SK-N-SH treated with all-trans-retinoic acid at 6 μM for 48 hours (cell line): ENCODE measurements at regions not wholly inside any gene's neighbourhood (a gene's known extent, or its start where the extent isn't known, plus 50 kb on each side); places are given as distances from the start of the nearest gene placed in this dataset.

Experiments
- BACH2 ChIP-seq: fragments of 250-450 bp; sonication (Bioruptor Pico); IDR thresholded peaks from 2 replicates; pipeline ENCODE4 v1.9.0; 2021; ENCODE audit warnings: mild to moderate bottlenecking, borderline replicate concordance
- CREB5 ChIP-seq: fragments of 250-450 bp; sonication (Bioruptor Pico); IDR thresholded peaks from 2 replicates; pipeline ENCODE4 v1.5.1; 2020; ENCODE audit warnings: low read depth, mild to moderate bottlenecking, moderate library complexity
- ISL1 ChIP-seq: fragments of 250-450 bp; sonication (Bioruptor Pico); IDR thresholded peaks from 2 replicates; pipeline ENCODE4 v2.1.2; 2022; ENCODE audit warnings: mild to moderate bottlenecking, moderate library complexity
- PATZ1 ChIP-seq: fragments of 250-450 bp; sonication (Bioruptor Pico); IDR thresholded peaks from 2 replicates; pipeline ENCODE4 v1.8.0; 2020; ENCODE audit warnings: mild to moderate bottlenecking, moderate library complexity, borderline replicate concordance
- RARB ChIP-seq: fragments of 250-450 bp; sonication (Bioruptor Pico); IDR thresholded peaks from 2 replicates; pipeline ENCODE4 v1.8.0; 2021; ENCODE audit warnings: mild to moderate bottlenecking, moderate library complexity
- ZFP30 ChIP-seq: fragments of 450-650 bp; formaldehyde crosslinking; IDR thresholded peaks from 2 replicates; pipeline ENCODE4 v1.5.0; 2022; ENCODE audit warnings: mild to moderate bottlenecking, moderate library complexity
- TF ChIP-seq, protein P1 (sequence below): fragments of 250-450 bp; sonication (Bioruptor Pico); IDR thresholded peaks from 2 replicates; pipeline ENCODE4 v1.5.0; 2020; ENCODE audit warnings: mild to moderate bottlenecking, moderate library complexity

DNA sequence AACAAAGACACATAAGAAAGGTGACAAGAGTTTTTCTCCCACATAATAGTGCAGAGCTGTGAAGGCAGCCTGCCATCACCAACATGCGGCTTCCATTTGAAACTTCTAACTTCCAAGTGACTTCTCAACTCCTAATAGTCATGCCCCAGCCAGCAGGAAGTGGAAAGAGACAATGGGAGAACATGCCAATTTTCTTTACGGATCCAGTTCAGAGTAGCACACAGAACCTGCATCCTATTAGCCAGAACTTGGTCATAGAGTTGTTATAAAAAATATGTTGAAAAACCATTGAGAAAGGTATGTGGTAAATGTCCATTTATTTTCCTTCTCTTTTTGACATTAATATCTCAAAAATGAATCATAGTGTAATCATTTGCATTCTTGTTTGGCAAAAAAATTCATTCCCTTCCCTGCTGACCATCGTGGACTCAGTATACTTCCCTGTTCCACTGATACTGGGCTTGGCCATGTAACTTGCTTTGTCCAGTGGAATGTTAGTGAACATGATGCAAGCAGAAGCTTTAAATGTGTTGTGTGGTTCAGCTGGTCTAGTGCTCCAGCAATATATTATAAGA lies 197.4 kb downstream of the SEC16B start:
- TF ChIP-seq CREB5 (CRISPR knock-in tag) (no peak), PATZ1 (CRISPR knock-in tag) (no peak), BACH2 (CRISPR knock-in tag) (no peak), ISL1 (CRISPR knock-in tag) (no peak), ZFP30 (CRISPR knock-in tag) (no peak), RARB (CRISPR knock-in tag) (no peak)
- TF ChIP-seq, protein P1, sequence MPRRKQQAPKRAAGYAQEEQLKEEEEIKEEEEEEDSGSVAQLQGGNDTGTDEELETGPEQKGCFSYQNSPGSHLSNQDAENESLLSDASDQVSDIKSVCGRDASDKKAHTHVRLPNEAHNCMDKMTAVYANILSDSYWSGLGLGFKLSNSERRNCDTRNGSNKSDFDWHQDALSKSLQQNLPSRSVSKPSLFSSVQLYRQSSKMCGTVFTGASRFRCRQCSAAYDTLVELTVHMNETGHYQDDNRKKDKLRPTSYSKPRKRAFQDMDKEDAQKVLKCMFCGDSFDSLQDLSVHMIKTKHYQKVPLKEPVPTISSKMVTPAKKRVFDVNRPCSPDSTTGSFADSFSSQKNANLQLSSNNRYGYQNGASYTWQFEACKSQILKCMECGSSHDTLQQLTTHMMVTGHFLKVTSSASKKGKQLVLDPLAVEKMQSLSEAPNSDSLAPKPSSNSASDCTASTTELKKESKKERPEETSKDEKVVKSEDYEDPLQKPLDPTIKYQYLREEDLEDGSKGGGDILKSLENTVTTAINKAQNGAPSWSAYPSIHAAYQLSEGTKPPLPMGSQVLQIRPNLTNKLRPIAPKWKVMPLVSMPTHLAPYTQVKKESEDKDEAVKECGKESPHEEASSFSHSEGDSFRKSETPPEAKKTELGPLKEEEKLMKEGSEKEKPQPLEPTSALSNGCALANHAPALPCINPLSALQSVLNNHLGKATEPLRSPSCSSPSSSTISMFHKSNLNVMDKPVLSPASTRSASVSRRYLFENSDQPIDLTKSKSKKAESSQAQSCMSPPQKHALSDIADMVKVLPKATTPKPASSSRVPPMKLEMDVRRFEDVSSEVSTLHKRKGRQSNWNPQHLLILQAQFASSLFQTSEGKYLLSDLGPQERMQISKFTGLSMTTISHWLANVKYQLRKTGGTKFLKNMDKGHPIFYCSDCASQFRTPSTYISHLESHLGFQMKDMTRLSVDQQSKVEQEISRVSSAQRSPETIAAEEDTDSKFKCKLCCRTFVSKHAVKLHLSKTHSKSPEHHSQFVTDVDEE: no peak
